Rectal smooth muscle tissue (tissue), 1 donor: ENCODE measurements at regions not wholly inside any gene's neighbourhood (a gene's known extent, or its start where the extent isn't known, plus 50 kb on each side); places are given as distances from the start of the nearest gene placed in this dataset.
"Not testable (repeated sequence)": the region's sequence is repeated elsewhere in the genome, so short reads cannot be mapped to it uniquely, and the experiment has no call there.

ENCODE experiments used
- H3K27ac ChIP-seq: one replicate; pipeline ENCODE4 v1.7.0; 2013; ENCODE audit warnings: low read depth, low read length, inconsistent platforms
- H3K27me3 ChIP-seq: one replicate; pipeline ENCODE4 v1.7.0; 2013; ENCODE audit warnings: low read length; ENCODE audit not compliant: control insufficient read depth, insufficient read depth
- H3K36me3 ChIP-seq: one replicate; pipeline ENCODE4 v1.7.0; 2013; ENCODE audit warnings: low read length; ENCODE audit not compliant: control insufficient read depth, insufficient read depth
- H3K4me1 ChIP-seq: one replicate; pipeline ENCODE4 v1.7.0; 2013; ENCODE audit warnings: low read length; ENCODE audit not compliant: control insufficient read depth, insufficient read depth
- H3K4me3 ChIP-seq: one replicate; pipeline ENCODE4 v1.7.0; 2013; ENCODE audit warnings: low read length
- H3K9ac ChIP-seq: one replicate; pipeline ENCODE4 v1.7.0; 2013; ENCODE audit warnings: low read length

DNA sequence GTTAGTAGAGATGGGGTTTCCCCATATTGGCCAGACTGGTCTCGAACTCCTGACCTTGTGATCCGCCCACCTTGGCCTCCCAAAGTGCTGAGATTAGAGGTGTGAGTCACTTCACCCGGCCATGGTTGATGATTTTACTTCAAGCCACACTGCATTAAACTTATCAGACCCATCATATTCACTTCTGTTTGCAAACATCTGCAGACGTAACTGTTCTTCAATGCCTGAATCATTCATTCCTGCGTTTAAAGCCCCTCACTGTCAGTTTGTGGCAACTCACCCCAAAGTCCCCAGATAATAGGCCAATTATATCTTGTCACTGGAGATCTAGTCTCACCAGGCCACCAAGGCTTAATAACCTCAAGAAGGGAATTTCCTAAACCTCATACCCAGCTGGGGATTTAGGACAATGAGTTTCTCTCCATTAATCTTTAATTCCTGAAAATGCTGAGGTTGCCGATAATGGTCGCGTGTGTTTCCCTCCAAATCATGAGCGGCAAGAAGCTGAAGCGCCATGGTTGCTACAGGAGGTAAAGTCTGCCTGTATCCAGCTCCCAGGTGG, 229.6 kb downstream of the LY86 start:
- Histone ChIP-seq H3K4me3 (no peak overlapping the region), H3K27me3 (no peaks in the 10 kb centered on the region), H3K9ac (no peak overlapping the region), H3K4me1 (no peaks in the 10 kb centered on the region), H3K36me3 (no peaks in the 10 kb centered on the region), H3K27ac (no peak overlapping the region)

DNA sequence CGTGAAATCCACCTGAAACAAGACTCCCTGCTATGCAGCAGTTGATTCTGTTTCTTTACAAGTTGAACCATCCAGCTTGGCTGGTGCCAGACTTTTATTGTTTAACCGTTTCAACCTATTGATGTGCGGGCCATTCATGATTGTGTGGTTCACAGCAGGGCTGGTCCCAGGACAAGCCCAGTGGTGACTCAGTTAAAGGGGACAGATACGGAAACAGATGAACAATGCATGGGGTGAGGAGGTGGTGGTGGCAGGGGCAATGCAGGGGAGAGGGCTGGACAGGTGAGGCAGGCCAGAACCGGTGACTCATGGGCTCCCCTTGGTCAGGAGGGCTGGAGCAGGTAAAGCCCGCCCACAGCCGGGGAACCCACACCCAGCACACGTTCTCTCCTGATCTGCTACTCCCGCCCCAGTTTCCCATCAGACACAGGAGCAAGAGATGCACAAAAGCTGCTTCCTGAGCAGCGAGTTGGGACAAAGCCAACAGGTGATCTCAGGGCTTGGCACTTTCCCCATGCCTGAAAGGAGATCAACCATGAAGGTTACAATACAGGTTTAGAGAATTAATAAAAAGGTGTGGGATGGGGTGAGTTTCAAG, 232.2 kb downstream of the LY86 start:
- Histone ChIP-seq H3K4me3 (no peak overlapping the region), H3K9ac (no peak overlapping the region), H3K27me3 (no peaks in the 10 kb centered on the region), H3K27ac (no peak overlapping the region), H3K36me3 (no peaks in the 10 kb centered on the region), H3K4me1 (no peaks in the 10 kb centered on the region)

DNA sequence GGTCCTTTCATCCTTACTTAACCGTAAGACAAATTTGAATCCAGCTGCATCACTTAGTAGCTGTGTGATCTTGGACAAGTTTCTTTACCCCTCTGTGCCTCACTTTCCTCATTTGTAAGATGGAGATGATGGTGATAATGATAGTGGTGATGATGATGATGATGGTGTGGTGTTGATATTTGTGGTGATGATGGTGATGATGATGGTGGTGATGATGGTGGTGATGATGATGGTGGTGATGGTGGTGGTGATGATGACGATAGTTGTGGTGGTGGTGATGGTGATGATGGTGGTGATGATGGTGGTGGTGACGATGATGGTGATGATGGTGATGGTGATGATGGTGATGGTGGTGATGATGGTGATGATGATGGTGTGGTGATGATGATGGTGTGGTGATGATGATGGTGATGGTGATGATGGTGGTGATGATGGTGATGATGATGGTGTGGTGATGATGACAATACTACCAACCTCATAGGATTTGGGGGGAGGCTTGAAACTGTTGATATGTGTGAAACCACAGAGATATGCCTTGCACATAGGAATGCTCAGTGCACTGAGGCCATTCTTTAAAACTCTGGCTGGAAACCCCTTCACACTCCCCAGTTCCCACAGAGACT, 233.2 kb downstream of the LY86 start:
- Histone ChIP-seq H3K4me3 (no peak overlapping the region), H3K27me3 (no peaks in the 10 kb centered on the region), H3K9ac (no peak overlapping the region), H3K27ac (no peak overlapping the region), H3K36me3 (no peaks in the 10 kb centered on the region), H3K4me1 (peaks cover 4% of the 10 kb centered on the region)

DNA sequence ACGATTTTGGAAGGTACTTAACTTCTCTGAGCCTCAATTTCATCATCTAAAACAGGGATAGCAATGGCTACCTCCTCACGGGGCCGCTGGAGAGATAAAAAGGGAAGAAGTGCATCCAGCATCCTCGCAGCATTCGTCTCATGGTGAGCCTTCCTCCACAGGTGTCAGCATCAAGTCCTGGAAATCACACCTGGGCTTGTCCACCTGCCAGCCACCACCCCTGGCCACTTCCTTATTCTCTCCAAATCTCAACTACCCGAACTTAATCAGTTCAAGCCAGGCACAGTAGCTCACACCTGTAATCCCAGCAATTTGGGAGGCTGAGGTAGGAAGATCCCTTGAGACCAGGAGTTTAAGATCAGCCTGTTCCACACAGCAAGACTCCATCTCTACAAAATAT, 234.5 kb downstream of the LY86 start:
- Histone ChIP-seq H3K9ac (no peak overlapping the region), H3K27me3 (no peaks in the 10 kb centered on the region), H3K4me1 (peaks cover 4% of the 10 kb centered on the region), H3K36me3 (no peaks in the 10 kb centered on the region), H3K4me3 (no peak overlapping the region), H3K27ac (no peak overlapping the region)

DNA sequence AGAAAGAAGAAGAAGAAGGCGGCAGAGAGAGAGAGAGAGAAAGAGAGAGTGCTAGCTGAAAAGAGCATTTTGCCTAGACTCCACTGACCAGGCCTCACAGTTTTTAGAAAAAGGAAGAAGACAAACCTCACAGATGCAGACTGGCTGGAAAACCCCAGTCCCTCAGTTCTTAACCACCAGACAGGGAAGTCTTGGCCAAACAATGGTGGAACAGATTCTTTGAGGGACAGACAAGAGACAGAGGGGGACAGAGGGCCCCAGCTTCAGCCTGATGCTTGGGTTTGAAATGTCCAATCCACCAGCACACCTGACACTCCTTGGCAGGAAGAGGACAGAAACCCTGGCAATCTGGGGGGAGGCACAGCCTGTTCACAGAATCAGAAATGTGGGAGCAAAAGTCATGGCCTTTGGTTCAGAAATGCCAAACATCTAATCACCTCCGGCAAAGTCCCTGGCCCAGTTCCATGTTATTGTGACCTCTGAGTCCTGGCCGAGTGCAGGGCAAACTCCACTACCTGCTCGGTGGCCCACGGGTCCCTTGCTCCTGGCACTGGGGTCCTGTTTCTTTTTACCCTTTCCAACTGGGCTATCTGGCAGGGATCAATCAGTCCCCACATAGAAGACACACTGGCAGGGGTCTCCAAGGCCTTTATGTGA, 235.2 kb downstream of the LY86 start:
- H3K27ac ChIP-seq = no peak overlapping the region
- H3K9ac ChIP-seq = no peak overlapping the region
- H3K4me1 ChIP-seq = peaks cover 4% of the 10 kb centered on the region
- no peaks in the 10 kb centered on the region for H3K36me3 ChIP-seq
- no peak overlapping the region for H3K4me3 ChIP-seq
- H3K27me3 ChIP-seq = no peaks in the 10 kb centered on the region

DNA sequence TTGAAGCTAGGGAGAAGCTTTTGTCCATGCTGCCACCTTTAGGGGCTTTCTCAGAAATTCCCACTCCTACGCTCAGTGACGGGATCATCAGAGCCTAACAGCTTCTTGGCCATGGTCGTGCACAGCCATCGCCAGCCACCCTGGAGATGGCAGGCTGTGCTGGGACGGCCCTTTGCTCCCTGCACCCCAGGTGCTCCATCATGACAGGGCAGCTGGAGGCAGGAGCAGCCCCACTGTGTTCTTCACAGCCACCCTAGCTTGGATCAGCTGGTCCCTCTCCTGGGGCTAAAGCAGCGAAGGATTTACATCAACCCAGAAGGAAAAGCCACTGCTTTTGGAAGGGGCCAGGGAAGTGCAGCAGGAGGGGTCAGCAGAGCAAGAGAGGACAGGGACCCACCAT, 235.9 kb downstream of the LY86 start:
- Histone ChIP-seq H3K9ac (no peak overlapping the region), H3K4me1 (peaks cover 4% of the 10 kb centered on the region), H3K27me3 (no peaks in the 10 kb centered on the region), H3K27ac (no peak overlapping the region), H3K36me3 (no peaks in the 10 kb centered on the region), H3K4me3 (no peak overlapping the region)

DNA sequence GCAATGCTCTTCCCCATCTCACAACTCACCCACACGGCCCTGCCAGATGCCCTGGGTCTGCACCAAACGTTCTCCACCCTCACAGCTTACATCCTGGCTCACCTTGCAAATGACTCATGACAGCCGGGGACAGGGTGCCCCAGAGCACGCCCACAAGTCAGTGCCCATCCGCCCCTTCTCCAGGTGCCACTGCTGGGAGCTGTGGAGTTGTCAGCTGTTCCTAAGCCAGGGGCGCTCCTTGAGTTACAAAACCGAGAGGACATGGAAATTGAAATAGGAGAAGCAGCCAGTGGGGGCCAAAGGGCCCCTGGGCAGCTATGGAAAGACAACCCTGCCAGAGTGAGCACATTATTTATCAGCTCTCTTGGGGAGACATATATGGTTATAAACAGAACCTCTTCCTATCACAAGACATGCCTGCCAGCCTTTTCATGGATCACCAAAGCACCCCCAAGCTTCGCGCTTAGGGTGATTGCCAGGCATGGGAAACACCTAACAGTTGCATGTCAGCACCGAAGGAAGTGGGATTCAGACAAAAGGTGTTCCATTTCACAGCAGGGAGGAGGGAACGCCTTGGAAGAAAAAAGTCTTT, 236.8 kb downstream of the LY86 start:
- Histone ChIP-seq H3K36me3 (no peaks in the 10 kb centered on the region), H3K4me1 (peaks cover 4% of the 10 kb centered on the region), H3K9ac (no peak overlapping the region), H3K4me3 (no peak overlapping the region), H3K27me3 (no peaks in the 10 kb centered on the region), H3K27ac (no peak overlapping the region)

DNA sequence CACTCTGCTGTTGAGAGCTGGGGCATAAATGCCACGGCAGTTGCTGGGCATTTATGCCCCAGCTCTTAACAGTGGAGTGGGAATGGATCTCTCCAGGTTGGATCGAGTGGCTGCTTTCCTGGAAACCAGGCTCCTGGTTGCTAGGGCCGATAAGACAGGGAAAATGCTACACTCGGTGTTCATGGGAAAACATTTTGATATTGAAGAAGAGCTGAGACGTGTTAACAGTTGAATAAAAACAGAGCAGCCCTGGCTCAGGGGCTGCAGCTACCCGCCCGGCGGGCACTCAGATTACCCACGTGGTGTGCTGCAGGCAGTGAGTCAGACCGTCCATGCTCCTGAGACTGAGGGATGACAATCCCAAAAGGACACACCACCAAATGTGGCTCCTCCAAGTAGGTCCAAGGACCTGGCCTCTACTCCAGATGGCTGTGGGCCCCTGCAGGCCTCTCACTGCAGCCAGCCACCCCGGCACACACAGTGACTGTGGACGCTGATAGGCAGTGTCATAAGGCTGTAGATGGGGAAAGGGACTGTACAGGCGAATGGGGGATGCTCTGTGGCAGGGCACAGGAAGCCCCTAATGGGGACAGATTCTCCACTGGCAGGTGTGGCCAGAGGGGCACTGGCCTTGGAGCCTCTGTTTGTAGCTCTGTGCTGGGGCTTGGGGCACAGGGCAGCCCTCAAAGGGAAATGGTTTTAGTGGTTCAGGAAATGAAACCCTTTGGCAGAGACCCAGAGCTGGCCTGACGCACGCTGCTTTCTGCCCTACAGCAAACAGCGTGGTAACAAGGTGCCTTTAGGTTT, 237.8 kb downstream of the LY86 start:
- peaks cover 4% of the 10 kb centered on the region for H3K4me1 ChIP-seq
- no peaks in the 10 kb centered on the region for H3K36me3 ChIP-seq
- peak overlapping the region; percentile 14 for H3K27ac ChIP-seq
- H3K4me3 ChIP-seq = no peak overlapping the region
- no peaks in the 10 kb centered on the region for H3K27me3 ChIP-seq
- no peak overlapping the region for H3K9ac ChIP-seq

DNA sequence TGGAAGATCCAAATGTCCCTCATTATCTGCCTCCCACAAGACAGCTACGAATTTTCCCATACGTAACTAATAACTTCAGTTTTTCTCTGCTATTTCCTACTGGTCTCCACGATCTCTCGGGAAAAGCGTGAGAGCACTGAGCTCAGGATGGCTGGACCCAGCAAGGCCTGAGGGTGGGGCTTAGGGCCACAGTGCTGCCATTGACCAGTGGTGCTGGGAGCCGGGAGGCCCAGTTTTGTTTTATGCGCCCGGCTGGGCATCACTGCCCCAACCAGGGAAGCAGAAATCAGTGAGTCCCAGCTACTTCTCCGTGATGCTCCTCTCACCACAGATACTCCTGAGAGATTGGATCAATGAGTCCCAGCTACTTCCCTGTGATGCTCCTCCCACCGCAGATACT, 238.4 kb downstream of the LY86 start:
- Histone ChIP-seq H3K27me3 (no peaks in the 10 kb centered on the region), H3K9ac (no peak overlapping the region), H3K36me3 (no peaks in the 10 kb centered on the region), H3K4me1 (peaks cover 4% of the 10 kb centered on the region), H3K4me3 (no peak overlapping the region), H3K27ac (no peak overlapping the region)

DNA sequence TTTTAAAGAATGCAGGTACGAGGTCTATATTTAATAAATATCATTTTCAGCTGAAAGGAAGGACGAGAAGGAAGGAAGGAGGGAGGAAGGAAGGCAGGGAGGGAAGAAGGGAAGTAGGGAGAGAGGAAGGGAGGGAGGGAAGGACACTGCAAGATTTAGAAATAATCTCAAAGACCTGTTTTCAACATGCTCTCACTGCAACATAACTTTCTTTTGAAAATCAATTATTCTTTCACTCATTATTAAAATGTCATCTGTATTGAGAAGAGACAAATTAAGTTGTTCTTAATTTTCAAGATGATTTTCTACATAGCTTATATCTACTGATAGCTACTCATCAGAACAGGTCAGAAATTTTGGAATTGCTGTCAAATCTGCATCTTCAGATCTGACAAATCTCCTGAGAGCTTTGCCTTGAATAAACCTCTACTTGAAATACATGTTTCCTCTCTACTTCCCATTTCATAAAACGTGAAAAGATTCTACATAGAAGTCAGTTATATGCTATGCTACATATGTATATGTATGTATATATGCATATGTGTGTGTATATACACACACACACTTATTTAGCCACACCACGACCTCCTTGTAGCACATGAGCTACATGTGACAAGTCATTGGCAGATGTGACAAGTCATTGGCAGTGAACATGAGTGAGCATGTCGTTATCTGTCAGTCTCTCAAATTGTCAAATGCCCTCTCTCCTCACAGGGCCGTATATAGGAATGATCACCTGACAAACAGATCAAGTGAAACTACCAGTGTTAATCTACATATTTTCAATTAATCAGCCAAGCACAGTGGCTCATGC, 241.6 kb downstream of the LY86 start:
- peaks cover 4% of the 10 kb centered on the region for H3K4me1 ChIP-seq
- no peaks in the 10 kb centered on the region for H3K27me3 ChIP-seq
- no peak overlapping the region for H3K4me3 ChIP-seq
- H3K36me3 ChIP-seq = no peaks in the 10 kb centered on the region
- no peak overlapping the region for H3K27ac ChIP-seq
- no peak overlapping the region for H3K9ac ChIP-seq

DNA sequence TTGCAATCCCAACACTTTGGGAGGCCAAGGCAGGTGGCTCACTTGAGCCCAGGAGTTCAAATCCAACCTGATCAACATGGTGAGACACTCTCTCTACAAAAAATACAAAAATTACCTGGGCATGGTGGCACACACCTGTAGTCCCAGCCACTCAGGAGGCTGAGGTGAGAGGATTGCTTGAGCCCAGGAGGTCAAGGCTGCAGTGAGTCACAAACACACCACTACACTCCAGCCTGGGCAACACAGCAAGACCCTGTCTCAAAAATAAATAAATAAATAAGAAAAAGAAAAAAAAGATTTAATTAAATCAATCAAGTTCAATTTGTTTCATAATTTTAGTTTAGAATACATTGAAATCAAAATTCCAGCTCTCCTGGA, 242.2 kb downstream of the LY86 start:
- H3K27me3 ChIP-seq, H3K4me3 ChIP-seq, H3K36me3 ChIP-seq, H3K27ac ChIP-seq, H3K4me1 ChIP-seq, H3K9ac ChIP-seq: not testable (repeated sequence)
